Stimulated activated CD8-positive, alpha-beta memory T cell treated with anti-CD3 and anti-CD28 coated beads, Interleukin-4, amount 100 ng/mL, for 24 hours (primary cell): ENCODE measurements at regions not wholly inside any gene's neighbourhood (a gene's known extent, or its start where the extent isn't known, plus 50 kb on each side); places are given as distances from the start of the nearest gene placed in this dataset.
"Not testable (repeated sequence)": the region's sequence is repeated elsewhere in the genome, so short reads cannot be mapped to it uniquely, and the experiment has no call there.

Experiments
- DNase-seq: peaks from one replicate; pipeline ENCODE4 v3.0.0-alpha.2; 2020; ENCODE audit warnings: low read depth

DNA sequence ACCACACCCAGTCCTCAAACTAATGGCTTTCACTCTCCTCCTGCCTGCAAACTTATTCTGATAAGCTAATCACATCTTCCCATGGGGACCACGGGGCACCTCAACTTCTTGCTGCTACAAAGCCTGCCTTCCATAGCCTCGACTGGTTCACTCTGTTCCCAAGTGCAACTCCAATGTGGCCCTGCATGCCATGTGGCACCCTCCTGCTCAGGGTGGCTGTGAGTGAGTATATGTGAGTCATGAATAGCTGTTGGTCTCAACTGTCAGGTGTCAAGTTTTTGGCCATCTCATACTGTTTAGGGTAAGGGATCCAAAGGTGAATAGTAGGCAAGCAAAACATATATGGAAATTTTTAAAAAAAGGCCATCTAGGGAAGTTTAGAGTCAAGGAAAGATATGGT lies 276.1 kb upstream of the DCC start:
- DNase-seq, result no peak

DNA sequence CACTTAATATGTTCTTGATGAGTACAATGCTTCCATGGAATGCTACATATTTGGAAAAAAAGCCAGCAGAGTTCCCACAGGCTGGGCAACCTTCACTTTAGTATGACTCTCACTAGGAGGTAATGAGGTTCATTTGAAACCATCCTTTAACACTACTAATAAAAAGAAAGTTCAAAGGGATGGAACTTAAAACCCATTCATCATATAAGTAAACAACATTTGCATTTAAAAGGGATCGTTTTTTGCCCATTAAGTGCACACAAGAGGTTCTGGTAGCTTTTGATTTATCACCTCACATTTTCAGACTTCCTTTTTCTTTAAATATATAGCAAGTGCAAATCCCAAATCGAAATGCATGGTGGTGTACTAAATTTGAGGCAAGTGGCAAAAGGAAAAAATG lies 270.8 kb upstream of the DCC start:
- no peak for DNase-seq

DNA sequence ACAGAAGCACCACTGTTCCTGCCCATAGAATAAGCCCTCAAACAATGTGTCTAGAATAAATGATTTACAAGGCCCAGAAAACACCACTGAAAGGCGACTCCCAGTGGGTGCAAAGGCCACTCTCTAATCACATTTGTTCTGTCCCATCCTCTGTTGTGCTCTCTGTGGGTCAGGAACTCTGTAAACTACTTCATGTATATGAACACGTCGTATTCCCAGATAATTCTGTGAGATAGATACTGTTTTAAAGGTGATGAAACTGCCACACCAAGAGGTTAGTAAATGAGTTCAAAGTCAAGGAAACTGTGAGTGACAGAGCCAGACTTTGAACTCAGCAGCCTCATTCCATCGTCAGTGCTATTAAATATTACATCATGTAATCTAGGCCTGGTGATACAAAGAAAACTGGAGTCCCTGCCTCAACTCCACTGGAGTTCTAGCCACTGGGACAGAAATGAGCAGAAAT lies 269.7 kb upstream of the DCC start:
- no peak for DNase-seq

GRCh38 chr18:52077251-52077983 lies 262.6 kb upstream of the DCC start:
- DNase-seq, result no peak

GRCh38 chr18:52082246-52082645 lies 257.8 kb upstream of the DCC start:
- no peak for DNase-seq

- DNase-seq, result no peak
Observed at GRCh38 chr18:52087140-52087539, 252.9 kb upstream of the DCC start.

GRCh38 chr18:52090005-52090404 lies 250.0 kb upstream of the DCC start:
- no peak for DNase-seq

DNA sequence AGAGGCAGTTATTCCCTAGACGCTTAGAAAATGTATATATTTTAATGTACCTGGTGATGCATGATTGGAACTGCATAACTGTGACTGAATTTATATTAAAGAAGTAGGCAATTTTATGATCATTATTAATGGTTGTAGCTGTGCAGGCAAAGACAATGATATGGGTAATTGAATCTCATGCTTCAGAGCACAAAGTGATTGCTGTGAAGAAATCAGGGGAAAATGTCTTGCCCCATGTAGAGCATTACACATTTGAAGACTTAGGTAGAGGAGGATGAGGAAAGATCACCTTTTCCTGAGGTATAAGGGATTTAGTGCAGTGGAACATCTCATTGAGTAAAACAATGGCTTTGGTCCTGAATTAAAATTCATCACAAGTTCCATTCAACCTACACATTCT lies 246.8 kb upstream of the DCC start:
- no peak for DNase-seq

GRCh38 chr18:52118684-52119083 lies 221.3 kb upstream of the DCC start:
- DNase-seq, result no peak

DNA sequence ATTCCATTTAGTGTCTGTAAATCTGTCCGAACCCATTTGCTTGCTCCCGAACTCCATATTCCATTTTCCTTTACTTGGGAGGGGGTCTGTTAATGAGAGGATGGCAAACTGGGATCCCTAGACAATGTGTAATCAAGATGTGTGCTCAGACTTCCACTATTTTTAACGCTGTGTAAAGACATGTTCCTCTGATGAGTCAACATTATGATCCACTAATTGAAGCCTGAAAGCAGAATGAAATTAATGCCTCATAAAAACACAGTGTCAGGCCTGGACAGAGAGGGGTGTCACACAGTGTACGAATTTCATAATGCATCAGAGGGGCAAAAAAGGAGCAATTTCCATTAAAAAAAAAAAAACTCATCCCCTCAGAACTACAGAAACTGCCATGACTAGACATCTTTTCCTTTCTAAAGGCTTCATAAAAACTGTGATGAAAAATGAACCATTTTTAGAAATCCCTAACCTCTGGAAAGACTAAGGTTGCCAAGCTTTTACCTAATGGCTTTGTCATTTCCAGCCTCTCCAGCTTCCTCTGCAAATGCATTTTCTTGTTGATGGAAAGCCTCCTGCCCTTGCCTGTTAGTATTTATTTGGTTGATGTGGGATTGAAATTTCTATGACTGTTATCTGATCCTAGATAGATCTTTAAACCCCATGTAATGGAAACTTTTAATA lies 209.2 kb upstream of the DCC start:
- no peak for DNase-seq

- DNase-seq, result no peak
Observed at GRCh38 chr18:52131845-52132244, 208.2 kb upstream of the DCC start.

DNA sequence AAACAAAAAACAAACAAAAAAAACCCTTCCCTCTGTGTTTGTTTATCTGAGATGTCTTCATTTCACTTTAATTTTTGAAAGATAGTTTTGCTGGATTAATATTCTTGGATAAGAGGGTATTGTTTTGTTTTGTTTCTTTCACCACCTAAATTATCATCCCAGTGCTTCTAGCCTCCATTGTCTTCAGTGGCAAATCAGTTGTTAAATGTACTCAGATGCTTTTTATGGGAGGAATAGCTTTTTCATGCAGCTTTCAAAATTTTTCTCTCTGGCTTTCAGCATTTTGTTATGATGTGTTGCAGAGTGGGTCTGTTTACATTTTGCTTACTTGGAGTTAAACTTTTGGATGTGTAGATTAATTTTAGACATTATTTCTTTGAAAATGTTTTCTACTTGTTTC lies 203.5 kb upstream of the DCC start:
- DNase-seq, result no peak

DNA sequence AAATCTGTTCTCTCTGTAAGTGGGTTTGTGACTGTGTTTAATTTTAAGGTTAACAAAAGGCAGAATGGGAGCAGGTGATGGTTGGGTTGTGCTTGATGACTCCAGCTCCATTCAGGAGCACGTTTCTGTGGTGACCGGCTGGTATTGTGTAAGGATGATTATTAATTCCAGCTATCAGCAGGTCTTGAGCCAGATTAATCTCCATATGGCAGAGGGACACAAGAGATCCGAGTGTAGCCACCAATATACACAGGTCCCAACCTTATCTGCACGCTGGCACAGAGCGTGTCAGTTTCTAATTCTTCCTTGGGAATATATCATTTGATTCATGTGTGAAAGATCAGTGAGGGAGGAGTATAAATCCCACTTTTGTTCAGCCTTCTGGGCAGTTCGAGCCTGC lies 199.0 kb upstream of the DCC start:
- DNase-seq, result no peak

DNA sequence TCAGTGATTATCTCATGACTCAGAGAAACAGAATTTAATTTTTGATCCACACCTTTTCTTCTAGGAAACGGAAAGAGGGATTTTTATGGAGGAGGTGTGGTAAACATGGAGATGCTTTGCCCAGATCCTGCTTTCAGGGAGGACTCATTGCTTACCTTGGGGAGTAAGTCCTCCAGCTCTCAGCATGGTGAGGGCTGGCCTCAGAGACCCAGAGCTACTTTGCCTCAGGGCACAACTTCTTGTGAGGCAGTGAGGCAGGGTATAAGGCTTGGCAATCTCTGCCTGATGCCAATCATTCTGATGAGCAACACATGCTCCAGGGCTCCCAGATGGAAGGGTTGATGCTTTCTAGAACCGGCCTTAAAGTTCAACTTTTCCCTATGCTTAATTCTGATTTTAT lies 189.9 kb upstream of the DCC start:
- DNase-seq, result no peak

GRCh38 chr18:52152036-52152435 lies 188.0 kb upstream of the DCC start:
- no peak for DNase-seq

- no peak for DNase-seq
Observed at GRCh38 chr18:52156166-52156565, 183.8 kb upstream of the DCC start.

DNA sequence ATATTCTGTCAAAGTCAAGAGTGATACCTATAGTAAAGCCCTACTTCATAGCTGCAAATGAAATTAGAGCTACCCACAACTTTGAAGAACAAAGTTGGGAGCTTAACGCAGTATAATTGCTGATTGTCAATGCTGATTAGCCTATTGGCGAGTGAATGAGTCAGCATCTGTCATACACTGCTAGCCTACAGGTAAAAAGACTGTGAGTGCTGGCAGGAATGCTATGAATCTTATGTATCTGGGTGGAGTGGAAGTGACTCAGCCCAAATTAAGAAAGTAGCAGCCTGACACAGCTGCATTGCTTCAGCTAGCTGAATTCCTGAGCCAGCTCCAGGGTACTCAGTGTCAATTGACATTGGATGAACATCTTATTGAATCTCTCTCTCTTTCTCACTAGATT lies 179.4 kb upstream of the DCC start:
- no peak for DNase-seq

DNA sequence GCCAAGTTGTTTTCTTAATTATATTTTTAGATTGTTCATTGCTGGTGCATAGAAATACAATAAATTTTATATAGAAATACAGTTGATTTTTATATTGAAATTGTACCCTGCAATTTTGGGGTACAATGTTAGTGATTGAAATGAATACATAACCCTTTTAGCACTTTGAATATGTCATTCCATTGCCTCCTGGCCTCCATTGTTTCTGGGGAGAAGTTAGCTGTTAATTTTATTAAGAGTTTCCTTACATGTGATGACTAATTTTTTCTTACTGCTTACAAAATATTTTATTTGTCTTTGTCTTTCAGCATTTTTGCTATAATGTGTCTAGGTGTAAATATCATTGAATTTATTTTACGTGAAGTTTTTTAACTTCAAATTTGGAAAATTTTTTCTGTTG lies 176.5 kb upstream of the DCC start:
- DNase-seq, result no peak

DNA sequence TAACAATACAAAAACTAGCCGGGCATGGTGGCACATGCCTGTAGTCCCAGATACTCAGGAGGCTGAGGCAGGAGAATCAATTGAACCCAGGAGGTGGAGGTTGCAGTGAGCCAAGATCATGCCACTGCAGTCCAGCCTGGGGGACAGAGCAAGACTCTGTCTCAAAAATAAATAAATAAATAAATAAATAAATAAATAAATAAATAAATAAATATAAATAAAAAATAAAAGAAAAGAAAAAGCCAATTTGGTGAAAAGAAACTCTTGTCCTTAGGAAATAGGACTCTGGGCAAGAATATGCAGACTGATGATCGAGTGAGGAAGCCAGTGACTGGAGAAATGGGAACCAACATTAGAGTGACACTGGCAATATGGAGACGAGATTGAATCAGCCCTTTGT lies 171.9 kb upstream of the DCC start:
- DNase-seq, result not testable (repeated sequence)

DNA sequence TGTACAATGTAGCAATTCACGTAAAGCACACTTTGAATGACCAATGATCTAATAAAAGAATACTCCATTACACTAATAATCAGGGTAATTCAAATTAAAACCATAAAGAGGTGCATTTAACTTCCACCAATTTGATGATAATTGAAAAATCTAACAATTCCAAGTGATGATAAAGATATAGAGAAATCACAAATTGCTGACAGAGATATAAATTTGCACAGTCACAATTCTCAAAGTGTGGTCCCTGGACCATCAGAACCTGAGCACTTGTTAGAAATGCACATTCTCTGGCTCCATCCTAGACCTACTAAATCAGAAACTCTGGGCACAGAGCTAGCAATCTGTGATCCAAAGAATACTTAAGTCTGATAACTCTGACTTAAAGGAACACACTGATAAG lies 165.8 kb upstream of the DCC start:
- no peak for DNase-seq

DNA sequence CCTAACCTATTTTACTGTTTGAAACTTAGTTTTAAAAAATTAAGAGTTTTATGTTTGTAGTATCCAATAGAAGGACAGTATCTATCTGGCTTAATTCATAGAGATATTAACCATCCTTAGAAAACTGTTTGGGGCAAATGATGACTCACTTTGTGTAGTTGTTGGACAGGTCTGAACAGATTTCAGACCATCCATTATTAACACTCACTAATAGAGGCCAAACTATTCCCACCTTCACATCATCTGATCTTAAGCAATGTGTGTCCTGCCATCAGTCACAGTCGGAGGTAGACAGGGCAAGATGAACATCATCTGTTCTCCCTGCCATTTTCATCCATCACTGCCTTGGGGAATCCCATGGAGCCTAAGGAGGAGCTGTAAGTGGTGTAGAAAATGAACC lies 164.6 kb upstream of the DCC start:
- DNase-seq, result no peak

DNA sequence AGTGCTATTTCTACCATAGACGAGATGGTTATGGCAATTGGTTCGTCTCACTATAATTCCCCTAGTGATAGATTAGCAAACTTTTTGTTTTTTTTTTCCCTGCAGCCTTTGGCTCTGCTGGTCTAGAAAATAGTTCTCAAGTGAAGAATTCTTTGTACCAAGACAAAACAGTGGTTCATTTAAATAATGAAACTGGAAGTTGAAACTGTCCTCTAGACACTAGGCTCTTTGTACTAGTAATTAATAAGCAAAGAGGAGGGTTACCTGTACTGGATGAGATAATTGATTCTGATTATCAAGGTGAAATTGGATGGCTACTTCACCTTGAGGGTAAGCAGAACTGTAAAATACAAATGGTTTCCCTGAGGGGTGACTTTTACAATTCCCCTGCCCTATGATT lies 156.9 kb upstream of the DCC start:
- no peak for DNase-seq

- no peak for DNase-seq
Observed at GRCh38 chr18:52190195-52190594, 149.8 kb upstream of the DCC start.

DNA sequence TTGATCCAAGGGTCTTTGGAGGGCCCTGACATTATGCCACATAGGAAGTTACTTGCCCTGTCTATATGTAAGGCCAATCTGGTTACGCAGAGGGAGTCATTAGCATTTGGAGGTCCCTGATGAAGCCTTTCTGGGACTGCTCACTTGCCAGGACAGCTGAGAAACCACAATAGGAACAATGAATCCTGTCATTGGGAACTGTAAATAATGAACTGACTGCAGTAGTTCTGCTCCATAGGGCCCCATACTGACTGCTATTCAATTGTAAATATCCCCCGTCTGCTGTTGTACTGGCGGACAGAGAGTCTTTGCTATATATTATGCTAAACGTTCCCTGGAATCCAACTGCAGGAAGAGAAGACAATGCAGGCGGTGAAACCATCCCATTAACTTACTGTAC lies 149.4 kb upstream of the DCC start:
- DNase-seq, result no peak
